SK-N-SH (cell line): ENCODE measurements at regions not wholly inside any gene's neighbourhood (a gene's known extent, or its start where the extent isn't known, plus 50 kb on each side); places are given as distances from the start of the nearest gene placed in this dataset.

Source experiments
- CTCF ChIA-PET: fragments of 300-600, 350-600 bp; formaldehyde crosslinking; extraction: SDS; loops from one replicate; lab custom pipeline; 2021; lab: Yijun Ruan, JAX
- POLR2A ChIA-PET: fragments of 350-600 bp; sonication (Branson Sonifier 250); formaldehyde crosslinking; extraction: SDS; loops from one replicate; lab custom pipeline; 2020; ENCODE audit warnings: antibody characterized with exemption, inconsistent platforms; lab: Yijun Ruan, JAX
- DNase-seq: peaks from one replicate; pipeline ENCODE4 v3.0.0; 2012
- H2AFZ ChIP-seq: fragments of 200-600 bp; sonication (generic); 2 replicates; pipeline ENCODE4 v1.8.1; 2016; ENCODE audit warnings: antibody characterized with exemption, mild to moderate bottlenecking, low read depth
- H3F3A ChIP-seq: fragments of 200-600 bp; sonication (generic); replicated peaks from 2 replicates; pipeline ENCODE3; 2016; ENCODE audit warnings: antibody characterized with exemption, mild to moderate bottlenecking; ENCODE audit not compliant: insufficient read depth
- H3K27ac ChIP-seq, 2 experiments: fragments of 200-500 bp in 1 of 2; fragments of 200-600 bp in 1 of 2; sonication (Bioruptor generic) in 1 of 2; sonication (generic), shearing (Covaris generic) in 1 of 2; 2 replicates each; pipeline versions ENCODE4 v1.5.1 to v1.6.1; 2014 to 2016; ENCODE audit warnings: low read depth in 2 of 2, inconsistent platforms in 1 of 2, low read length in 1 of 2, mild to moderate bottlenecking in 1 of 2, mixed read lengths in 1 of 2
- H3K27me3 ChIP-seq: fragments of 200-600 bp; sonication (generic), shearing (Covaris generic); 2 replicates; pipeline ENCODE4 v1.6.1; 2016; ENCODE audit warnings: mixed run types; ENCODE audit not compliant: insufficient read depth
- H3K36me3 ChIP-seq, 2 experiments: fragments of 200-500 bp in 1 of 2; fragments of 200-600 bp in 1 of 2; sonication (Bioruptor generic) in 1 of 2; sonication (generic) in 1 of 2; replicated peaks in 1 of 2; 2 replicates each; pipeline versions ENCODE3 to v1.5.1; 2014 to 2016; ENCODE audit warnings: low read length in 1 of 2, mild to moderate bottlenecking in 1 of 2; ENCODE audit not compliant: insufficient read depth in 2 of 2, control insufficient read depth in 1 of 2
- H3K4me1 ChIP-seq, 2 experiments: fragments of 200-500 bp in 1 of 2; fragments of 200-600 bp in 1 of 2; sonication (Bioruptor generic) in 1 of 2; sonication (generic), shearing (Covaris generic) in 1 of 2; 2 replicates each; pipeline versions ENCODE4 v1.5.1 to v1.6.1; 2014 to 2016; ENCODE audit warnings: low read depth in 1 of 2, low read length in 1 of 2, mixed run types in 1 of 2; ENCODE audit not compliant: insufficient read depth in 2 of 2, control insufficient read depth in 1 of 2
- H3K4me2 ChIP-seq: fragments of 200-600 bp; sonication (generic), shearing (Covaris generic); 2 replicates; pipeline ENCODE4 v1.6.1; 2017; ENCODE audit warnings: mixed run types
- H3K4me3 ChIP-seq, 2 experiments: fragments of 200-500 bp in 1 of 2; fragments of 200-600 bp in 1 of 2; sonication (Bioruptor generic) in 1 of 2; sonication (generic), shearing (Covaris generic) in 1 of 2; 2 replicates each; pipeline versions ENCODE4 v1.5.1 to v1.8.1; 2014 to 2016; ENCODE audit warnings: low read depth in 2 of 2, inconsistent platforms in 1 of 2, low read length in 1 of 2, mild to moderate bottlenecking in 1 of 2, mixed read lengths in 1 of 2, moderate library complexity in 1 of 2
- H3K79me2 ChIP-seq: fragments of 200-600 bp; sonication (generic); 2 replicates; pipeline ENCODE4 v1.8.1; 2017; ENCODE audit warnings: mild to moderate bottlenecking; ENCODE audit not compliant: insufficient read depth
- H3K9ac ChIP-seq: fragments of 200-600 bp; sonication (generic); 2 replicates; pipeline ENCODE4 v1.6.1; 2017; ENCODE audit warnings: mixed run types
- H3K9me2 ChIP-seq: fragments of 200-600 bp; sonication (generic); 2 replicates; pipeline ENCODE4 v1.6.1; 2017; ENCODE audit warnings: mixed run types
- H3K9me3 ChIP-seq: fragments of 200-600 bp; sonication (generic); 2 replicates; pipeline ENCODE4 v1.6.1; 2017; ENCODE audit warnings: mixed run types, mild to moderate bottlenecking, moderate library complexity
- H4K20me1 ChIP-seq: fragments of 200-600 bp; sonication (generic); 2 replicates; pipeline ENCODE4 v1.6.1; 2017; ENCODE audit warnings: mild to moderate bottlenecking, mixed run types; ENCODE audit not compliant: insufficient read depth
- ELF1 ChIP-seq: IDR thresholded peaks from 2 replicates; pipeline ENCODE4 v1.4.0; 2012
- EZH2phosphoT487 ChIP-seq: fragments of 200-600 bp; sonication (generic); IDR thresholded peaks from 2 replicates; pipeline ENCODE4 v1.6.1; 2017; ENCODE audit warnings: low read depth, mixed run types, mild to moderate bottlenecking, antibody characterized with exemption, moderate library complexity, borderline replicate concordance
- FOXJ3 ChIP-seq: sonication (generic); formaldehyde crosslinking; IDR thresholded peaks from 2 replicates; pipeline ENCODE4 v1.5.1; 2020; ENCODE audit warnings: mild to moderate bottlenecking, missing genetic modification reagents
- GABPA ChIP-seq: IDR thresholded peaks from 2 replicates; pipeline ENCODE4 v1.4.0; 2012; ENCODE audit warnings: low read depth, mild to moderate bottlenecking
- IRF3 ChIP-seq: fragments of 150-350 bp; IDR thresholded peaks from 2 replicates; pipeline ENCODE4 v1.6.1; 2016; ENCODE audit warnings: mild to moderate bottlenecking, low read depth, low read length
- JUND ChIP-seq: IDR thresholded peaks from 2 replicates; pipeline ENCODE4 v1.4.0; 2012
- MEF2A ChIP-seq: IDR thresholded peaks from 2 replicates; pipeline ENCODE4 v1.4.0; 2012; ENCODE audit warnings: low read depth, borderline replicate concordance
- MXI1 ChIP-seq: IDR thresholded peaks from 2 replicates; pipeline ENCODE4 v1.6.1; 2012; ENCODE audit warnings: mild to moderate bottlenecking, low read depth, low read length, improper control_type of control experiment
- NFIC ChIP-seq: IDR thresholded peaks from 2 replicates; pipeline ENCODE4 v1.4.0; 2012; ENCODE audit warnings: borderline replicate concordance
- NRF1 ChIP-seq: IDR thresholded peaks from 2 replicates; pipeline ENCODE4 v1.6.1; 2012; ENCODE audit warnings: low read depth, mild to moderate bottlenecking, low read length
- RAD21 ChIP-seq: IDR thresholded peaks from 2 replicates; pipeline ENCODE4 v1.6.1; 2012; ENCODE audit warnings: mild to moderate bottlenecking, low read length
- REST ChIP-seq: IDR thresholded peaks from 2 replicates; pipeline ENCODE4 v1.6.1; 2012; ENCODE audit warnings: mild to moderate bottlenecking, low read depth, low read length, moderate library complexity
- RFX5 ChIP-seq: IDR thresholded peaks from 2 replicates; pipeline ENCODE4 v1.6.1; 2012; ENCODE audit warnings: mild to moderate bottlenecking, improper control_type of control experiment, low read length
- RXRA ChIP-seq: IDR thresholded peaks from 2 replicates; pipeline ENCODE4 v1.4.0; 2012; ENCODE audit warnings: low read depth, mild to moderate bottlenecking, borderline replicate concordance
- SIN3A ChIP-seq: IDR thresholded peaks from 2 replicates; pipeline ENCODE4 v1.6.1; 2012; ENCODE audit warnings: low read depth, mild to moderate bottlenecking, low read length, moderate library complexity, borderline replicate concordance
- TAF1 ChIP-seq: IDR thresholded peaks from 2 replicates; pipeline ENCODE4 v1.6.1; 2012; ENCODE audit warnings: low read depth, mild to moderate bottlenecking, low read length, moderate library complexity, borderline replicate concordance
- TCF12 ChIP-seq: IDR thresholded peaks from 2 replicates; pipeline ENCODE4 v1.4.0; 2012
- USF2 ChIP-seq: fragments of 150-350 bp; IDR thresholded peaks from 2 replicates; pipeline ENCODE4 v1.6.1; 2017; ENCODE audit warnings: antibody characterized with exemption, low read length, low read depth, borderline replicate concordance
- WGBS: methylation state at CpG from one replicate; pipeline ENCODE4 v1.1.6; 2017; ENCODE audit warnings: low lambda C conversion rate; 5-methylcytosine and 5-hydroxymethylcytosine counted together

GRCh38 chr1:21352586-21352985 is 62.3 kb upstream of the ECE1 start (continued):
- TF ChIP-seq REST = no peak

DNA sequence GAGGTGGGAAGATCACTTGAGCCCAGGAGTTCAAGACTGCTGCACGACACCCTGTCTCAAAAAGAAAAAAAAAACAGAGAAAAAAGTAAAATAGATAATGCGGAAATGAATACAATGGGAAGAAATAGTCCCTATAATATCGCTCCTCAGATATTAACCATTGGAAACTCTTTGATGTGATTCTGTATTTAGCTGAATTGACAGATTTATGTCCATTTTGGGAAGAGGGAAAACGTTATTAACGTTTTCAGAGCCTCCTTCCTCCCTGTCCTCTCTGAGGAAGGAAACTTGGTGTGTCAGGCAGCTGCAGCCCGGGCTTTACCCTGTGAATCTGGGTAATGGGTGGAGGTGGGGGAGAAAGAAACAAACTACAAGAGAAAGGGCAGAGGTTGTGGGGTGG is 61.6 kb upstream of the ECE1 start:
- no peak for DNase-seq
- Histone ChIP-seq H3K79me2 (no peaks in the 10 kb centered on the region), H3K4me2 (no peak overlapping the region), H2AFZ (no peak overlapping the region), H3K9me2 (no peaks in the 10 kb centered on the region), H3K4me1 (no peaks in the 10 kb centered on the region; a peak in 1 of 4 replicates), H3K36me3 (no peaks in the 10 kb centered on the region), H3F3A (no peaks in the 10 kb centered on the region), H3K27ac (no peak overlapping the region), H3K4me3 (no peak overlapping the region), H3K9me3 (no peaks in the 10 kb centered on the region), H3K27me3 (no peaks in the 10 kb centered on the region), H3K9ac (no peak overlapping the region), H4K20me1 (no peaks in the 10 kb centered on the region)
- 71% methylated on average over 6 of the region's 6 CpGs for WGBS
- ChIA-PET POLR2A (no interaction called here), CTCF (interaction anchor here (0.6 to 5.2 kb wide), 7 partner anchors 17 to 222 kb away, joined by 3 to 33 read pairs (median 3); no protein-coding TSS in a partner anchor)
- no peak for TF ChIP-seq RFX5
- no peak for TF ChIP-seq MEF2A
- no peak for TF ChIP-seq EZH2phosphoT487
- no peak for TF ChIP-seq SIN3A
- TF ChIP-seq NFIC = no peak
- TF ChIP-seq GABPA = no peak
- TF ChIP-seq FOXJ3 (CRISPR knock-in tag) = no peak
- TF ChIP-seq RAD21 = no peak
- TF ChIP-seq JUND = no peak
- no peak for TF ChIP-seq ELF1
- no peak for TF ChIP-seq IRF3
- TF ChIP-seq NRF1 = no peak
- no peak for TF ChIP-seq TCF12
- no peak for TF ChIP-seq MXI1
- no peak for TF ChIP-seq USF2
- no peak for TF ChIP-seq TAF1
- no peak for TF ChIP-seq RXRA
